Suppressor macrophage treated with lipopolysaccharide for 4 hours (primary cell): ENCODE measurements at regions not wholly inside any gene's neighbourhood (a gene's known extent, or its start where the extent isn't known, plus 50 kb on each side); places are given as distances from the start of the nearest gene placed in this dataset.
"Not testable (repeated sequence)": the region's sequence is repeated elsewhere in the genome, so short reads cannot be mapped to it uniquely, and the experiment has no call there.

Source experiments
- DNase-seq: peaks from one replicate; pipeline ENCODE4 v3.0.0-alpha.2; 2020

DNA sequence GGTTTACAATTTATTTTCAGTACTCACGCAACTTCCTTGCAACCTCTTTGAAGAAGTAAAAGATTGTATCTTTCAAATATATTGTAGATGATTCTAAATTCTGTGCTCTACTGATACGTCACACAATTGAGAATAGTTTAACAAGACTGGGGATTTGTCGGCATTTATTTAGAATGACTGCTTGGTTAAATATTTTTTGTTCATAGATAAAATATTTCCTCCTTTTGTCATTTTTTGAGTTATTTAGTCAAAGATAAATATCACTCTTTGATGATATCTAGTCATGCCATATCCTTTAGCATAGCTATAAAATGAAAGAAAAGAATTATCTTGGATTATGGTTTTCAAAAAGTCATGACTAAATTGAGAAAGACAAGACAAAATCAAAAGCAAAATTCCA lies 2747.8 kb downstream of the PCDH9 start:
- no peak for DNase-seq

DNA sequence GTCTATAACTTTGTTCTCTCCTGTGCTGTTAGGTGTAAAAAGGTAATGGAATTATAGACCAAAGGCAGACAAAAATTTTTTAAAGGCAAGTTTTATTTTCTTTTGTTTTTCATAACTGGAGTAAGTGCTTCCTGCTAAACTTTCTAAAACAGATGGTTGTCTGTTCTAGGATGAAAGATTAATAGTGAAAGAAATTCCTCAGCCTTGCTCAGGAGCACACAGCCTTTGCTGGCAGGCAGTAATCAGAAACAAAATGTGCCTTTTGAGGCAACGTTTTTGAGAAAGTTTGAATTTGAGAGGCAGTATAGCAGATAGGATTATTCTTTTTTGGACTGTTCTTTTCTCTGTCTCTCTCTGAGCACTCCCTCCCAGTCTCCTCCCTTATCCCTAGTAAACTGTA lies 2749.5 kb downstream of the PCDH9 start:
- no peak for DNase-seq

DNA sequence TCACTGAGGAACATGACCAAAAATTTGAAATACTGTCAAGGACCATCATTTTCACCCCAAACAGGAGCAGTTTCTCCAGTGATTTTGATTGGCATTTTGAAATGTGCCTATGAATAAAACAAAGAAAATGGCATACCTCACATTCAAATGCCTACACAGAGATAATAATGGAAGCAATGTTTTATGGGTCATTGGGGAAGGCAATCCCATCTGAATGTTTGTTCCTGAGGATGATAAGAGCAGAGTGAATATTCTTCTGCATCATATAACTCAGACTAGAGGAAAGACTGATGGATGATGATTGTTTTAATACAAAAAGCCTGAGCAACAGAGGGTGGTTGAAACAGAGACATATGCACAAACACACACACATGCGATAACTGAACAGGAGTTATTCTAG lies 2749.9 kb downstream of the PCDH9 start:
- no peak for DNase-seq

DNA sequence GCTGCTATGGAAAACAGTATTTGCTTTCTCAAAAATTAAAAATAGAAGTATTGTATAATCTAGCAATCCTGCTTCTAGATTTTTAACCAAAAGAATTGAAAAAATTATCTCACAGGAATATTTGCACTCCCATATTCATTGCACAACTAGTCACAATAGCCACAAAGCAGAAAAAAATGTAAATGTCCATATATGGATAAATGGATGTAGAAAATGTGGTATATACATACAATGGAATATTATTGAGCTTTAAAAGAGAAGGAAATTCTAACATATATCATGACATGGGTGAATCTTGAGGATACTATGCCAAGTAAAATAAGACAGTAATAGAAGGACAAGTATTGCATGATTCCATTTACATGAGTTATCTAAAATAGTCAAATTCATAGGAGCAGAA lies 2753.0 kb downstream of the PCDH9 start:
- no peak for DNase-seq

DNA sequence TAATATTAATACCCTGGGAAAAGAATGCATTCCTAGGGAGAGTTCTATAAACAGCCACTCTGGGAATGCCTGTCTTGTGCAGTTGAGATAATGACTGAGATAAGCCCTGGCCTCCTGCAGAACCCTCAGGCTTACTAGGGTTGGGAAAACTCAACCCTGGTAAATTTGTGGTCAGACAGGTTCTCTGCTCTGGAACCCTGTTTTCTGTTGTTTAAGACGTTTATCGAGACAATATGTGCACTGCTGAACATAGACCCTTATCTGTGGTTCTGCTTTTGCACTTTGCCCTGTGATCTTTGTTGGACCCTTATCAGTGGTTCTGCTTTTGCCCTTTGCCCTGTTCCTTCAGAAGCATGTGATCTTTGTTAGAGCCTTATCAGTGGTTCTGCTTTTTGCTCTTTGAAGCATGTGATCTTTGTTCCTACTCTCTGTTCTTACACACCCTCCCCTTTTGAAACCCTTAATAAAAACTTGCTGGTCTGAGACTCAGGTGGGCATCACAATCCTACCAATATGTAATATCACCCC lies 2754.0 kb downstream of the PCDH9 start:
- not testable (repeated sequence) for DNase-seq

DNA sequence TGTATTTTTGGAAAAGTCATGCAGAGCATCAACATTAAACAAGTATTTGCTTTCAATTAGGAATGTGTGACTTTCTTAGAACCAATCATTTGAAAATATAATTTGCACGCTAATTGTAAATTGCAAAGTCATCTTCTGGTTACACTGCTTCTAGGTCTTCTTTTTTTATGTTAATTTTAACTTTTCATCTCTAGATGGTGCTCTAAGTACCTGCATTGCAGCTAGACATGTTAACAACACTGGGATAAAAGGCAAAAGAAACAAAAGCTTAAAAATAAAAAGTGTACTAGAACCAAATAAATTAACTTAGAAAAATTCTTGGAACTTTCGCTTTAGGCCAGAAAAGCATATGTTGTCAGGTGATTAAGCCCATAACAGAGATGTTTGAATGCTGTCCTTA lies 2758.2 kb downstream of the PCDH9 start:
- DNase-seq: no peak

DNA sequence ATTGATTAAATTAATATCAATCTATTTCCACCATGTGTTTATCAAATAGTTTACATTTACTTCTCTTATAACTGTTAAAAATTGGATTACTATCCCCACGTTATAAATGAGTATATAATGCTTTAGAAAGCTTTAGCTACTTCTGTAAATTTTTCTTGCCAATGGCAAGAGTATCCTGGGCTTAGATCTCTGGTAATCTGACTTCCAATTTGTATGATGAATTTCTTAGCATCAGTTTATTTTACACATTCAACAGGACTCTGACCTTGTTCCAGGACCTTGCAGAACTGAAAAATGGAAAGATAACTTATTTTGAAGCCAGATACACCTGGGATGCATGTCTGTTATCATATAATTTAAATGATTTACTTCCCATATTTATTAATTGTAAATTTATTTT lies 2759.4 kb downstream of the PCDH9 start:
- DNase-seq: no peak

DNA sequence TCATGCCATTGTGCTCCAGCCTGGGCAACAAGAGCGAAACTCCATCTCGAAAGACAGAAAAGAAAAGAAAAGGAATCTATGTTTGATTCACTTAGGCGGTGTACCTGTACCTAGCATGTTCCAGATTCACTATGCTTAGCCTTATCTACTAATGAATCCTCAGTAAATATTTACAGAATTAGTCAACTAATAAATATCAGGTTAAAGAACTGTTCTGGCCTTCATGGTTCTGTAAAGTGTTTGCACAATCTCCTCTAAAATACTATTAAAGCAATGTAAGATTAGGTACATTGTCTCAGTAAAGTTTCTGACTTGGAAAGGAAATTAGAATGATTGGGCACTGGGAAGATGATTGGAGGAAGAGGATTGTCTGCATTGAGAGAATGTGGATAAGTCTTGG lies 2770.4 kb downstream of the PCDH9 start:
- no peak for DNase-seq

DNA sequence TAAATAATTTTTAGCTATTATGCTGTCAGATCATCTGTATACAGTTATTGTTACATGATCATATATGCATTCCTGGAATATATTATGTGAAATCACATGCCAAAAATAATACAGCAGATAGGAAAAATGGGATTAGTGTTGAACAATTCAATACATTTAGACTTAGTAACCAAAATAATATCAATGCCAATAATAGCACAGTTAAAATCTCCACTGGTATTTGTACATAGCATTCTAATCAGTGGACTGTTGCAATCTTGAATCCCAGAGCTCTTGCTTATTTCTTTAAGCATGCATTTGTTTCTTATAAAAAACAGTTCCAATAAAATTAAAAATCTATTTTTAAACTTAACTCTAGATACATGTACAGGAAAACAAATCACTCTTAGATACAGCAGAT lies 2772.2 kb downstream of the PCDH9 start:
- DNase-seq: no peak

DNA sequence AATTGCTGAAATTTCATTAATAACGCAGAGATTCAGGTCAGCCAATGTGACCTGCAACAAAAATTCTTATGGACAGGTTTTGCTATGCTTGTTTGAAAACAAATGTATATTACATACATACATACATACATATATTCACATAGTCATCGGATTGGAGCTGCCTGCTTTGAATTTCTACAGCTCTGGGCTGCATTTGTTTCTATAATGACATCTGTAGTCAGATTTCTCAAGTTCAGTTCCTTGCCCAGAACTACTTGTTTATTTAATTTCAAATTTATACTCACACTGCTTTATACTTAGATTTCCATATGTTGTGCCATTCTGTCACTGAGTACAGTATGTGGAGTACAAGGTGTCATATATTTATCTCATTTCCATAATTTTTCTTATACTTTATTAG lies 2775.0 kb downstream of the PCDH9 start:
- DNase-seq: no peak

DNA sequence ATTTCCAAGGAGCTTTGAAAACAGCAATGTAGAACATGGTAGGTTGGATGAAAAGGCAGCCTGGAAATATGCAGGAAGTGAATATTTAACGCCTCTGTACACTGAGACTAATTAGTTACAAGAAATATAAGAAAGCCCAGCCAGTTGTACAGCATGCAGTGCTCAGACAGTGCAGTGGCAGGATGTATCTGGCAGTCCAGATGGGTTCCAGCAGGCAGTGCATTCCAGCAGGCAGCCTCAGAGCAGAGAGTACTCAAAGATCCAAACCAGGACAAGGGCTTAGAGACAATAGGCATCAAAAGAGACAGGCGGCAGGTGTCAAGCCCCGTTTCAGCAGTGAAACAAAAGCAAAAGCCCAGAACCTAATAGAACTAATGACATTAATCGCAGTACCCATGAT lies 2776.3 kb downstream of the PCDH9 start:
- no peak for DNase-seq

DNA sequence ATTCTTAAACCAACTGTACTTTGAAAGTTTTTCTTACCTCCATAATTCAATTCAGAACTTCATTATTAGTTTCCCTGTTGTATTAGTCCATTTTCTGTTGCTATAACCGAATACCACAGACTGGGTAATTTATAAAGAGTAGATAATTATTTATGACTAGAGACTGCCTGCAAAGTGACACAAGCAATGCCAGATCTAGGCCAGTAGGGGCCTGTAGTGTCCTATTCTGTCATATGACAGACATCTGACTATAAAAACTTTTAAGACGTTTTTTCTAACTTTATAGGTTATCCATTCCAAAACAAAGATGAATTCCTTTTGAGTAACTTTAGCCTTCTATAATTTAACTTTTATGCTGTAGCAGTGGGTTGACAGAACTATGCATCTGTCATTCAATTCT lies 2783.8 kb downstream of the PCDH9 start:
- DNase-seq: no peak

DNA sequence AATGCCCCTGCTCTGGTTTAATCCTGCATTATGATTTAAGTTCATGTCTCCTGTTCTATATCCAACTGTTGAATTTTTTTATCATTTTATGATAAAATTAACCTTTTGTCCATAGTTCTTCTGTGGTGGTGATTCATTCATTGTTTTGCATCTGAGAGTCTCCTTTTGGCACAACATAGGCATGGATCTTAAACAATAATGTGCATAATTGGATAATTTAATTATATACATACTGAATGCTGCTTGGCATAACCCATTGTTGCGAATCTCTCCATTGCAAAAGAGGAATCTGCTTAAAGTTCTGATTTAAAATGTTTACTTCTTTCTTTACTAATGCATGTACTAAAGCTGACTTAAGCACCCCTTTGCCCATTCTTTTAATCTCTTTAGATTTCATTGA lies 2788.4 kb downstream of the PCDH9 start:
- no peak for DNase-seq

DNA sequence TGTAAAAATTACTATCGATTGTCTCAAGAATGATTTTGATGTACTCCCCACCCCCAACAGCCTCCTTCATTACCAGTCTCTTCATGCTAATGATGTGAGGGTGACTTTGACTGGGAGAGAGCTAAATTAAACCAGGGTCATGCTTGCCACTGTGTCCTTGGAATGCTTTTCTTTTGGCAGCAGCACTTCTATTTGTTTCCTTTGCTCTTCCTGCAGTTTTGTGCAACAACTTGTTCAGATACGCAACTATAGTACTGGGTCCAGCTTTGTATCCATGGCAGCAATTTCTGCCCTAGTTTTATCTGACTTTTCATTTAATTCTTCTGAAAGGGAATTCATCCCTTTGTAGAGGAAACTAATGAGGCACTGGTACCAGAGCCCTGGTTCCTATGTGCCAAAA lies 2792.1 kb downstream of the PCDH9 start:
- DNase-seq: no peak

DNA sequence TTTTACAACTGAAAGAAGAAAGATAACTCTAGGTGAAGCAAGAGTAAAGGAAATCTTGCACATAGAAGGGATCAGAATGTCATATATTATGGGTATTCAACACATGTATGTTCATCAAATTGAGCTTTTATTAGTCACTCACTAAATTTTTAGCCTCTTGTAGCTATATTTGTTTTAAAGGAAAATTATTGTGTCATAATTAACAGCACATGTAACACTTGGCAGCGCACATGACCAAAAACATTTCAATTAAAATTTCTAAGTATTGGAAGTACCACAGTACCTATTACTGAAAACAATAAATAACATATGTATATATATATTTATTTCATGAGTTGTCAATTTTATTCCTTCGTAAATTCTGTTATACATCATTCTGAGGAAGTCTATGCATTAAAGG lies 2800.4 kb downstream of the PCDH9 start:
- DNase-seq: no peak

DNA sequence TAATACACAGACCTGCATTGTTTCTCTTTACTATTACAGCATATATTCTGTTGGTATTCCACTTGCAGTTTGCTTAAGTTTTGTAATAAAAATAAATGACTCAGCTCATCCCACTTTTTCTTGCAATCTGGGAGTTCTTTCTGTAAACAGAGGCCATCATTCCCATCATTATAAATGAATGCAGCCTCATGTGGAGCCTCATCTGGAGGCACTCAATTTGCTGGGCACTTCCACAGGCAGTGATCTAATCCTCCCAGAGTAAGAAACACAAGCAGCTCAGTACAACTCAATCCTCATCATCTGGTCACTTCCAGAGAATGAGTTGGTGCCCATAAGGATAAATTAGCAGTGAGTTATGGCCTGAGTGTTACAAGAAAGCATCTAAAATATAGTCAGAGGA lies 2801.9 kb downstream of the PCDH9 start:
- no peak for DNase-seq

DNA sequence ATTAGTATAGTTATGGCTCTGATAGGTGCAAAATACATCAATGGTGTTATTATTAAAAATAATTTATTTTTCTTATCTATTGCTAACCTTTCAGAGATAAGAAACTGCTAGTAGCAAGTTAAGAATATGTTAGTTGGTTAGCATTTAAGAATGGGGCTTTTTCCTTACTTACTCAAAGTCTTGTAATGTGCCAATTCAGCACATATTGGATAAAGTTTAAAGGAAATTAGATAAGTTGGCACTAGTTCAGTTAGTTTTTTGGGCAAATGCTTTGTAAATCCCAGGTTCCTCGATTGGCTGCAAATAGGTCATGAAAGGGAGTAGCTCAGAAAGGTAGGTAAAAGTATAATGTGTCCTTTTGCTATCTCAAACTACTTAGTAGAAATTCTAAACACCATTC lies 2806.7 kb downstream of the PCDH9 start:
- no peak for DNase-seq

DNA sequence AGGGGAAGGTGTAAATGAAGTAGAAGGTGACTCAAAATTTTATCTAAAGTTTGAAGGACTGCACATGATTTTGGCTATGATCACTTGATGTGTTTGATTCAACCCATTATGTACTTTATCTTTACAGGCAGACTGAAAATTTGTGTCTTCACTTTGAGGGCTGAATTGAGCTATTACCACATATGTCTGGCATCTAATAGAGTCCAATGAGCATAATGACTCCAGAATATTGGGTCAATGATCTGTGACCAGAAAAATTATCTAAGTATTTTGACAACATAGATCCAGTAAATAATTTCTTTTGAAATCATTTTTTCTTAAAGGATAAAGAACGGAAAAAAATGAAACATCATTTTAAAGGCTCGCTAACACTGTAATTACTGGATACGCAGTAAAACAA lies 2810.0 kb downstream of the PCDH9 start:
- DNase-seq: no peak

DNA sequence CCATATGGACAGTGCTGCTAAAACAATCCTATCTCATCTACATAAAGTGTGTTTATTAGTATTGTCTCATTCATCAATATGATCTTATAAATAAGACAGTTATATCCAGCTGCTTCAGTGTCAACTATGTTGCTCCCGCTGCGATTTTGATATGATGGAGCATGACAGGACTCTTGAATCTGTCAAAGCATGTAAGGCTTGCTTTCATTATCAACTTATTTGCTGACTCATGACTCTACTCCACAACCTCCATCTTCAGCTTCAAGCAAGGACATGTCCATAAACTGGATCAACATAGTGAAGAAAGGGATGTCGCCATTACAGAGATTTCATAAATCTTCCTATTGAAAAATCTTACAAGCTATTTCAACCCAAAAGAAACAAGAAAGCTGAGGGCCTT lies 2812.6 kb downstream of the PCDH9 start:
- no peak for DNase-seq

DNA sequence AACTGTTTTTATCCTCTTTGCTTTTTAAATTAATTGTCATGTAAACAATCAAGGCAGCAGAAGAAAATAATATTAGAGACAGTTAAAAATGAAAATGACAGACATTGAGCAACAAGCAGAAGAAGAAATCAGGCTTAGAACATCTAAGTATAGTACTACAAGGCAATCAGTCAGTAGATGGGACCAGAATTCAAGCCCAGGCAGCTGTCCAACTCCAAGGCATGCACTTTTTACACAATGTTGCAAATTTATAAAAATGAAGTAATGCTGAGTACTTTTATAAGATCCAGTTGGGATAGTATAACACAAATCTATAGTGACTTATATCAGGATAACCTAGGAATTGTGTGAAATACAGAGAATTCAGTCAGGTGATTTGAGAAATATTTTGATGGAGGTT lies 2815.8 kb downstream of the PCDH9 start:
- DNase-seq: no peak

DNA sequence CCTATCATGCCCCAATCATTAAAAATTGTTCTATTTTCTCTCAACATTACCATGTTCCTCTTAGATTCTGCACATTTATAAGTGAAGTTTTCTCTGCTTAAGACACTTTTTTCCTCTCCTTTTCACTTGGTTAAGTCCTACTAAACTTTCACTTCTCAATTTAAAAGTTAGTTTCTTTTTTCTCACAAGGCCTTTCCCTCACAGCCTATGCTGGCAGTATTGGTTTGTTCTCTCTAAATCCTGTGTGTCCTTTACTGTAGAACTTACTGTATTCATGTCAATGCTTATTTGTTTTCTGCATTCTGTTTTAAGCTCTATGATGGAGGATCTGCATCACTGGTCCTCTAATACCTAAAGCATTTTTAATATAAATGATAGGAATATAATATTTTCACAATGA lies 2816.6 kb downstream of the PCDH9 start:
- no peak for DNase-seq

DNA sequence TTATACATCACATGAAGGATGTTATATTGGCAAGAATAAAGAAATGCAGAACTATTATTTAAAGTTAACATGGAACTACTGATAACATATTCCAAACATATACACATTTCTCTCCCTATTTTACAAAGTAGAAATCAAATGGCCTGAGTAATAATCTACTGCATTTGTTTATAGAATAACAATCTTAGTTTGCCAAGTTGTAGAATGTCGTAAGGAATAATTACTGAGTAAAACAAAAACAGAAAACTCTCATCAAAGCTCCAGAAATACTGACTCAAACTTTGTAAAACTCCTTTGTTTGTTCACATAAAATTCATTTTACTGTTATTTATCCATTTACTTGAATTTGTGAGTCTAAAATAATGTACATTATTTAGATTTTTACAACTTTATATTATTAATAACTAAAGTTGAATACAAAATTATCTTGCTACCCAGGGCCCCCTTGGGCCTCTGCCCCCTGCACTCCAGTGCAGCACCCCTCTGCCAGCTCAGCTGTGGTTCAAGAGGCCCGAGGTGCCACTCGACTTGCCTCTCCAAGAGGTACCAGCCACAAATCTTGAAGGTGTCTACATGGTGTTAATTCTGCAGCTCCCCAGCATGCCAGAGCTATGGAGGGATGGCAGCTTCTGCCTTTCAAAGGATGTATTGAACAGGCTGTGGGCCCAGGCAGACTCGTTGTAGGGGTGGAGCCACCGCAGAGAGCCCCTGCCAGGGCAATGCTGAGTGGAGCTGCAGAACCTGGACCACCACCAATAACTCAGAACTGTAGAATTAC lies 2819.7 kb downstream of the PCDH9 start:
- no peak for DNase-seq

DNA sequence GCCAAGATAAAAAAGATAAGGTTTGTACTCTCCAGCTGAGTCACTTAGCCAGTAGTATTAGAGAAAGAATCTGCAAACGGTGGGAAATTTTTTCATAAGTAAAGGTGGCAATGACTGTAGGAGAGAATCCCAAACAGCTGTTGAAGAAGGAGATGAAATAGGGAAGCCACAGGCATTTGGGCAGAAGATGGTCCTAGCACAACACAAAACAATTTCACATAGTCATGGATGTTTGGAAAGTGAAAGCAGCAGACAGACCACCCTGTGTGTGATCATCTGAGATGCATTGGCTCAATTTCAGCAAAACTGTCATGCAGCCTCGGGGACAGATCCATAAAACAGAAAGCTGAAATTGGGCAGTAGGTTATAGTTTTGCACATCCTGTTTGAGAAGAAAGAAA lies 2832.4 kb downstream of the PCDH9 start:
- DNase-seq: no peak

DNA sequence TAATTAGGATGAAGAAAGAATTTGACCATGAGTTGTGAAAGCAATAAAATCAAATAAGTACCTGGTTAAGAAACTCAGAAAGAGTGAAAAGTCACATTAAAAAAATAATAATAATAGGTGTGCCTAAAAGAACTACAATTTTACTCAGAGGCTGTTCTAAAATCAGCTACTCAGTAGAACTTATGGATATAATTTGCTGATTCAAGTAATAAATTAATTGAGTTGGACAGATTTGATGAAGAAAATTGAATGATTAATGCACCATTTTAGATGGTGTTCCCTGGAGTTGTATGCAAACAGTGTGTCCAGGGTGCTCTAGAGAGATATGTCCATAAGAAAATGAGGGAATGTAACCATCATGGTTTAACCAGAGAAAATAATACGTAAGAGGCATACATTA lies 2852.5 kb downstream of the PCDH9 start:
- no peak for DNase-seq

DNA sequence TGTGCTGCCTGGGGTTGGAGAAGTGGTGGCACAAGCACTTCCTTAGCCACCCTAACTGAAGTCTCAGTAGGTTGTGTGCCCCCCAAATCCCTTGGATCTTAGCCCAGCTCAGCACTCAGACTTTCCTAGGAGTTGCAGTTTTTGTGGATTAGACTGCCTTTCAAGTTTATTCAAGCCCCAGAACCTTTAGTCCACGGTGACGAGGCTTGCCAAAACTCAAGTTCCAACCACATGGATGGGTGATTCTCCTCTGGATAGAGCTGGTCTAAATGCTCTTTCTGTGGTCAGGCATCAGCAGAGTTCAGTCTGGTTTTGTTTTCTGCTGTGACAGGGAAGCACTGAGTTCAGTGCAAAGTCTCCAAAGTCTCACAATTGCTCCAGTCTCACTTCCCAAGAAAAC lies 2858.7 kb downstream of the PCDH9 start:
- no peak for DNase-seq
